ENCODE measurements at regions not wholly inside any gene's neighbourhood (a gene's known extent, or its start where the extent isn't known, plus 50 kb on each side); places are given as distances from the start of the nearest gene placed in this dataset.
A peak's percentile ranks its signal among the peaks of the same experiment; 100 is the strongest.

DNA sequence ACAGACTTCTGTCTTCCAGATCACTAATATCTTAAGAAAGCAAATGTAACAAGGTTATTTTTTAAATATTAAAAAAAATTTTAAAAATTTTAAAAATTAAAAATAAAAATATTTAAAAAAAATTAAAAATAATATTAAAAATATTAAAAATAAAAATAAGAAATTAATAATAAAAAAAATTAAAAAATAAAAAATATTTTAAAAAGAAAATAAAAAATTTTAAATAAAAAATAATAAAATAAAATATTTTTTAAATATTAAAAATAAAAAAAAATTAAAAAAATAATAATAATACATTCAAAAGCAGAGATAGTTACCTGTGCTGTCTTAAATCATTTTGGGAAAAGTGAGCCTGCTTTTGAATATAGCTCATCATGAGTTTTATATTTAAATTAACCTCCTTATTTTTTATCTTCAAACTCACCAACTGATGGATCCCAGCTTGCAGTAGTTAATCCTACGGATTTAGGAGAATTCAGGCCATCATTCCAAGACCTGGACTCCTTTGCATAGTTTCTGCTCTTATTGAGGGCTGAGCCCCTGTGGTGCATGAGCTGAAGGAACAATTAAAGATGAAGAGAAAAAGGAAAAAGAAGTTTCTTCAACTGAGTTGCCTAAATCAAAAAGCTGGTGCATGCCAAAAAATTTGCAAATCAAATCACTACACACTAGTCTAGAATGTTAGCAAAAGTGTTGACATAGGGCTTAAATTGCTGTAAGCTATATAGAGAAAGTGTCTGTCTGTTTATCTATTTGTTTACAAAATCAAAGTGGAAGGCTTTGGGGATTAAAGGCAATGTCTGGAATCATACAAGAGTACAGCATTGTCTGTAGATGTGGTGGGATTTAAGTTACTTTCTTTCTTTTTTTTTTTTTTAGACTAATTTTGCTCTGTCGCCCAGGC, 50.5 kb upstream of the ZNF438 start:
- in situ Hi-C loops (cut with MboI; ENCODE audit: low pct_unique_long_range_greater_than_20kb, low sequenced_read_pairs), result no loop called here
- DNase-seq, result no peak

GRCh38 chr10:31083765-31084184, 52.1 kb upstream of the ZNF438 start:
- peak; percentile 88 for DNase-seq

GRCh38 chr10:31087011-31087410, 55.3 kb upstream of the ZNF438 start:
- in situ Hi-C loops (cut with MboI; ENCODE audit: low pct_unique_long_range_greater_than_20kb, low sequenced_read_pairs), result no loop called here

More at GRCh38 chr10:31083765-31084184, 52.1 kb upstream of the ZNF438 start:
- in situ Hi-C loops (cut with MboI; ENCODE audit: low pct_unique_long_range_greater_than_20kb, low sequenced_read_pairs), result no loop called here

DNA sequence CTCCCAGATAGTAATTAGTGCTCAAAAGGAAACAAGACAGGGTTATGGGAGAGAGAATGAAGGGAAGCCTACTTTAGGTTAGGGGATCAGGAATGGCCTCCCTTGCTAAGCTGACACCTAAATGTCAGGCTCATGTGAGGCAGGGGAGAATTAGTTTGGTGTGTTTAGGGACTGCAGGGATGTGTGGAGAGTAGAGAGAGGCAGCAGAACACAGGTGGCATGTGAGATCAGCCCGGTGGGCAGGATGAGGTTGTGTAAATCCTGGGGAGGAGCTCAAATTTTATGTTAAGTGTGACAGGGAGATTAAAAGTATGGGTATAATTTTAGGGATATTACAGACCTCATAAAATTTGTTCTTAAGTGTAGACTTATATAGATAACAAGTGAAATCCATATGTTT, 56.2 kb upstream of the ZNF438 start:
- peak; percentile 6 for DNase-seq
- in situ Hi-C loops (cut with MboI; ENCODE audit: low pct_unique_long_range_greater_than_20kb, low sequenced_read_pairs), result no loop called here

More at GRCh38 chr10:31087011-31087410, 55.3 kb upstream of the ZNF438 start:
- peak; percentile 44 for DNase-seq

GRCh38 chr10:31090894-31091607, 59.4 kb upstream of the ZNF438 start:
- peak; percentile 81 for DNase-seq
- in situ Hi-C loops (cut with MboI; ENCODE audit: low pct_unique_long_range_greater_than_20kb, low sequenced_read_pairs), result no loop called here

DNA sequence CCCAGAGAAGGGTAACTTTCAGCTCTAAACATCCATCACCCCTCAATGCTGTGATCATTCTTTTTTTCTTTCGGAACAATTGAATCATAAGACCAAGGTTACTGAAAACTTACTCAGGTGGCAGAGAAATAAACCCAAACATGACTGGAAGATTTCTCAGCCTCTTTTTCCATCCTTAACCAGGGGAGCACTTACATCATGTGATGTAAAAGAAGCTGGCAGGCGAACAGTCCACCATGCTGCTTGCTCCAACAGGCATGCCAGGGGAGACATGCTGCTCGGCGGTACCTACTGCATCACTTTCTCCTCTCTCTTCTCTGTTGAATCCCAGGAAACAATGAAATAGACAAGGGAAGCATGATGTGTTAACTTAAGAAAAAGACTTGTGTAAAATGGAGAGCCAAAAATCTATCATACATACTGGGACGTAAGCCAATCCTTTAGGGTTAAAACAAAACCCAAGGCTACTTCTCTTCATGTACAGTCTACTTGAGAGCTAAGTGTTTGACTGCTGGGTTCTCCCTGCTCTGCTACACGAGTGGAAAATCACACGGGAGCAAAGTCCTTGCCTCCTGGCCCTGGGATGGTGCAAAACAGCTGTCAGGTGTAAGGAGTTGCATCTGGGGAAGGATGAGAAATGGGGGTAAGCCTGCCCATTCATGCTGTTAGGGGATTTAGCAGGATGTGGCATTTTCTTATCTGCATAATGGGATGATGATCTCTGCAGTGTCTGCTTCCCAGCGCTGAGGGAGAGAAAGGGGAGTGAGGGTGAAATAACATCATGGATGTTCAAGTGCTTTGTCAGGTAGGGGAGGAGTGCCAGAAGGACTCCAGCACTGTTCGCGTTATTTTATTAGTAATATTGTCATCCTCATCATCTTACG, 64.3 kb upstream of the ZNF438 start:
- in situ Hi-C loops (cut with MboI; ENCODE audit: low pct_unique_long_range_greater_than_20kb, low sequenced_read_pairs), result no loop called here
- no peak for DNase-seq

DNA sequence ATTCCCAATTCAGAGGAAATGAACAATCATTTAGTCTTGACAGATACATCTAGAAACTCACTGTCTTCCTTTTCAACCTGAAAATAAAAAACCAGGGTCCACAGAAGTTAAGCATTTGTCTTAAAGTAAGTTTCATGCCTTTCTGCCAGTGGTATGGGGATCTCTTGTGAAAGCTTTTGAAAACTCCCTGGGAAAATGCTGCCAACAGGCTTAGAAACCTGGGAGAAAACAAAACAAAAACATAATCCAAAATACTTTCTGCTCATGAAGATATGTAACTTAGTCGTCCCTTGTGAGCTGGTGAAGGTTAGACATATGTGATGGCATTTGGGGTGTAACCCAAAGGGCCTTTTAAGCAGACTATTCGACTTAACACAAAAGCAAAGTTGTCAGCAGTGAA, 66.4 kb upstream of the ZNF438 start:
- no peak for DNase-seq
- in situ Hi-C loops (cut with MboI; ENCODE audit: low pct_unique_long_range_greater_than_20kb, low sequenced_read_pairs), result no loop called here

GRCh38 chr10:31099094-31099493, 67.4 kb upstream of the ZNF438 start:
- in situ Hi-C loops (cut with MboI; ENCODE audit: low pct_unique_long_range_greater_than_20kb, low sequenced_read_pairs), result no loop called here
- no peak for DNase-seq

DNA sequence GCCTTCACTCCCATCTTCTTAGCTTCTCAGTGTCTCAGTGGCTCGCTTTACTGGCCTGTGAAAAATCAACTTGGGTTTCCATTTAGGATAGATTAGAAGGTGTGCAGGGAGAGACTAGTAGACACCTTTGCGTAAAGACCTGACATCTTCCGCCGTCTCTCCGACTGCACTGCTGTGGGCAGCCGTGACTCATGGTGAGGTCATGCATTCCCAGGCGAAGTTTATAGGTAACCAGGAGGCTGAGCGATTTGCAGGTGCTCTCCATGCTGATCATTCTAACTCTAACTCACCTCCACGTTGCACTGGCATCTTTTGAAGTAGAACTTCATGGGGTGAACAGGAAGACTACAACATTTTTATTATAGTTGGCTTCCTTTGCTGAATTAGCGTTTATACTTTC, 68.0 kb upstream of the ZNF438 start:
- no peak for DNase-seq
- in situ Hi-C loops (cut with MboI; ENCODE audit: low pct_unique_long_range_greater_than_20kb, low sequenced_read_pairs), result no loop called here

DNA sequence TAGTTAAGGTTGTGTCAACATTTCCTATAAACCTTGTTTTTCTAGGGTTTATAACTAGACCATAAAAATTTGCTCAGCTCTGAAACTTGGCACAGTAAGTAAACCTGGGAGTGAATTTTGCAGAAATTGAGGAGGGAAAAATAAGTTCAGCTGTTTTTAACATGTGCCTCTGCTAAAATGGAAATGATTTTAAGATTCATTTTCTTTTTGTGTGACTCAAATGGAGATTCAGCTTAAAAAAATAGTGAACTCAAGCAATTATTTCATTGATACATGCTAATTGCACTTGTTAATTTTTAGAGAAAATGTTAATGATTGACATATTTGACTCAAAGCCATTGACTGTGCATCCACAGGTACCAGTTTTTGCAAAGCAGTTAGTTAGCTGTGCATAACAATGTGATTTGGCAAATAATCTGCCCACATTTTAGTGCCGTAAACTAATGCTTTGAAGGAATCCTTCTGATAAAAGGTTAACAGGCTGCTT, 68.5 kb upstream of the ZNF438 start:
- in situ Hi-C loops (cut with MboI; ENCODE audit: low pct_unique_long_range_greater_than_20kb, low sequenced_read_pairs), result no loop called here
- DNase-seq, result no peak

DNA sequence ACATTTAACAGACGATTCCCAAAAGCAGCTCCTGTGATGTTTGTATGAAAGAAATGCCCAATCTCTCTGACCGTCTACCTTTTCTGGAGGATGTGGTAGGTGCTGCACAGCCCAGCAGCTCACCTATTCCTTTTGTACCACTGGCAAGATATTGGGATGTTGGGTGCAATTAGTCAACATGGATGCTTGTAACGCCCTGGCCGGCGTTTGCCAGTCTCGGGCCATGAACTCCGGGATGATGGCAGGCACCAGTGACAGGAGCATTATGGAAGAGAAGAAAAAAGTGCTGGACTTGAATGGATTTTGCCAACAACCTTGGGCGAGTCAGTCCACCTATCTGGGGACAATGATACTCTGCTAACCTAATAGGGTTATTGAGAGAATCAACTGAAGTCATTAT, 69.0 kb upstream of the ZNF438 start:
- in situ Hi-C loops (cut with MboI; ENCODE audit: low pct_unique_long_range_greater_than_20kb, low sequenced_read_pairs), result no loop called here
- DNase-seq, result no peak

DNA sequence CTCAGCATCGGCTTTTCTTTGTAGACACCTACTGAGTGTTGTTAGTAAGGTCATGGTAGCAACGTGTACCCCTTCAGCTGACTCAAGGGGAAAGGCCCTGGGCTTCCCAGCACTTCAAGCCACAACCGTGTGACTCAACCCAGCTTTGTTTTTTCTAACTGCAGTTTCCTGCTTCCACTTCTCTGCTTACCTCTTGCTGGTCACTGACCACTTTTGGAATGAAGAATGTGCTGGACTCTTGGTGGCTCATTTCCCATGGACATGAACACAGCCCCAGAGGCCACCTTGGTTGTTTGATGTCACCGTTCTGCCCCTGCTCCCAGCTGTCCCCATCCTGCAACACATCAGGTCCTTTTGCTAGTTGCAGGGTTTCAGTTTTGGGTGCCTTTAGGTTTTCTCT, 69.5 kb upstream of the ZNF438 start:
- in situ Hi-C loops (cut with MboI; ENCODE audit: low pct_unique_long_range_greater_than_20kb, low sequenced_read_pairs), result no loop called here
- DNase-seq, result no peak

- in situ Hi-C loops (cut with MboI; ENCODE audit: low pct_unique_long_range_greater_than_20kb, low sequenced_read_pairs), result no loop called here
- no peak for DNase-seq
Observed at GRCh38 chr10:31102421-31102820, 70.8 kb upstream of the ZNF438 start.

GRCh38 chr10:31103112-31103511, 71.4 kb upstream of the ZNF438 start:
- DNase-seq, result no peak
- in situ Hi-C loops (cut with MboI; ENCODE audit: low pct_unique_long_range_greater_than_20kb, low sequenced_read_pairs), result no loop called here

- no peak for DNase-seq
- in situ Hi-C loops (cut with MboI; ENCODE audit: low pct_unique_long_range_greater_than_20kb, low sequenced_read_pairs), result no loop called here
Observed at GRCh38 chr10:31112961-31113360, 81.3 kb upstream of the ZNF438 start.

GRCh38 chr10:31116226-31116625, 84.6 kb upstream of the ZNF438 start:
- in situ Hi-C loops (cut with MboI; ENCODE audit: low pct_unique_long_range_greater_than_20kb, low sequenced_read_pairs), result no loop called here
- DNase-seq, result no peak

DNA sequence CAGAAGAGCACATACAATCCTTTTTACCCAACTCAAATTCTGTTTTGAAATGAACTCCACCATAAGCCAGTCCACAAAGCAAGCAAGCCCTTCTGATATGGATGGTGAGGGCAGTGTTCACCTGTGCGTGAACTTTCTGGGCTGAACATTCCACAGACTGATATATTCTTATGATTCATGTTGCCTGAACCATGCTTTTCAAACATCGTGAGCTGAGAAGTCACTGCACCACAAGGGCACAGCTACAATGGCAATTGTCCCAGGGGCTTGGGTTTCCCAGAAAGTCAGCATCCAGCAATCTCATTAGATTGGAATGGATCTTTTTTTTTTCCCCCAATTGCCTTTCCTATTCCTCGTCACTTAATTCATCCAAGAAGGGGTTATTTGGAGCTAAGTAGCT, 86.9 kb upstream of the ZNF438 start:
- DNase-seq, result no peak
- in situ Hi-C loops (cut with MboI; ENCODE audit: low pct_unique_long_range_greater_than_20kb, low sequenced_read_pairs), result no loop called here

- no peak for DNase-seq
- in situ Hi-C loops (cut with MboI; ENCODE audit: low pct_unique_long_range_greater_than_20kb, low sequenced_read_pairs), result no loop called here
Observed at GRCh38 chr10:31120392-31120791, 88.7 kb upstream of the ZNF438 start.

- in situ Hi-C loops (cut with MboI; ENCODE audit: low pct_unique_long_range_greater_than_20kb, low sequenced_read_pairs), result no loop called here
- DNase-seq, result no peak
Observed at GRCh38 chr10:31120961-31121685, 89.5 kb upstream of the ZNF438 start.
